Tibial artery (tissue), 4 donors: ENCODE measurements at regions not wholly inside any gene's neighbourhood (a gene's known extent, or its start where the extent isn't known, plus 50 kb on each side); places are given as distances from the start of the nearest gene placed in this dataset.

Source experiments
- DNase-seq, 2 donors: peaks; one replicate each; pipeline ENCODE4 v3.0.0-alpha.2; 2019
- H3K27ac ChIP-seq, 2 donors: fragments of 200-600 bp; sonication (generic) in 1 of 2; 1 replicate in 1 of 2; 2 replicates in 1 of 2; pipeline ENCODE4 v1.5.1; 2018 to 2019; ENCODE audit warnings: mild to moderate bottlenecking in 1 of 2
- H3K27me3 ChIP-seq, 2 donors: fragments of 200-600 bp; sonication (generic) in 1 of 2; one replicate each; pipeline versions ENCODE4 v1.5.1 to v1.6.0; 2016 to 2019
- H3K36me3 ChIP-seq, 3 donors: fragments of 200-600 bp; sonication (generic) in 2 of 3; one replicate each; pipeline ENCODE4 v1.5.1; 2016 to 2019; ENCODE audit warnings: mild to moderate bottlenecking in 2 of 3
- H3K4me1 ChIP-seq, 4 donors: fragments of 200-600 bp; sonication (generic) in 2 of 4; 1 replicate in 3 of 4; 2 replicates in 1 of 4; pipeline ENCODE4 v1.5.1; 2016 to 2019
- H3K4me3 ChIP-seq, 2 donors: fragments of 200-600 bp; sonication (generic) in 1 of 2; 1 replicate in 1 of 2; 2 replicates in 1 of 2; pipeline ENCODE4 v1.5.1; 2018 to 2019; ENCODE audit warnings: mild to moderate bottlenecking in 2 of 2
- H3K9me3 ChIP-seq, 3 donors: fragments of 200-600 bp; sonication (generic) in 1 of 3; one replicate each; pipeline ENCODE4 v1.5.1; 2016 to 2019
- CTCF ChIP-seq, 2 experiments: fragments of 200-600 bp in 1 of 2; fragments of 450-650 bp in 1 of 2; IDR thresholded peaks; one replicate each; pipeline ENCODE4 v1.5.1; 2017 to 2019; ENCODE audit warnings: antibody characterized with exemption in 2 of 2, mild to moderate bottlenecking in 1 of 2, moderate library complexity in 1 of 2
- intact Hi-C: fragments of 100-400 bp; cut with DNase I; formaldehyde crosslinking; loops from one replicate; pipeline ENCODE4 v1.15.0; 2023; ENCODE audit warnings: low total_unique reads

GRCh38 chr1:36555041-36555440 is 72.3 kb upstream of the CSF3R start:
- DNase-seq = peak in 1 of 2 donors; percentile 21
- no peak for TF ChIP-seq CTCF (IDR thresholded peaks at IDR 0.05)
- Histone ChIP-seq H3K4me1 (no peaks in the 10 kb centered on the region), H3K27ac (no peak overlapping the region), H3K36me3 (no peaks in the 10 kb centered on the region), H3K4me3 (no peak overlapping the region), H3K27me3 (peaks cover 0 to 59% of the 10 kb centered on the region in 2 donors), H3K9me3 (no peaks in the 10 kb centered on the region)
- intact Hi-C loops = no loop called here

GRCh38 chr1:36554323-36554628 is 71.6 kb upstream of the CSF3R start:
- TF ChIP-seq CTCF (IDR thresholded peaks at IDR 0.05) = no peak
- no peaks in the 10 kb centered on the region for H3K4me1 ChIP-seq
- H3K27ac ChIP-seq = no peak overlapping the region
- DNase-seq = peak; percentile 9 to 24
- H3K4me3 ChIP-seq = no peak overlapping the region
- peaks cover 0 to 59% of the 10 kb centered on the region in 2 donors for H3K27me3 ChIP-seq
- H3K9me3 ChIP-seq = no peaks in the 10 kb centered on the region
- H3K36me3 ChIP-seq = no peaks in the 10 kb centered on the region
- intact Hi-C loops = no loop called here

GRCh38 chr1:36553591-36554322 is 71.0 kb upstream of the CSF3R start:
- Histone ChIP-seq H3K4me3 (no peak overlapping the region), H3K4me1 (no peaks in the 10 kb centered on the region), H3K36me3 (no peaks in the 10 kb centered on the region), H3K27ac (no peak overlapping the region), H3K9me3 (no peaks in the 10 kb centered on the region), H3K27me3 (peaks cover 0 to 54% of the 10 kb centered on the region in 2 donors)
- intact Hi-C loops = no loop called here
- DNase-seq = peak; percentile 22 to 63
- peak; percentile 27 to 38 for TF ChIP-seq CTCF (IDR thresholded peaks at IDR 0.05)

- H3K4me3 ChIP-seq = no peak overlapping the region
- intact Hi-C loops = no loop called here
- no peaks in the 10 kb centered on the region for H3K4me1 ChIP-seq
- H3K27ac ChIP-seq = no peak overlapping the region
- no peaks in the 10 kb centered on the region for H3K9me3 ChIP-seq
- DNase-seq = peak in 1 of 2 donors; percentile 28
- no peaks in the 10 kb centered on the region for H3K36me3 ChIP-seq
- peaks cover 0 to 24% of the 10 kb centered on the region in 2 donors for H3K27me3 ChIP-seq
- no peak for TF ChIP-seq CTCF (IDR thresholded peaks at IDR 0.05)
These were observed 60.3 kb upstream of the CSF3R start for GRCh38 chr1:36542962-36543515.

GRCh38 chr1:36542024-36542961 is 59.6 kb upstream of the CSF3R start:
- intact Hi-C loops = no loop called here
- H3K4me1 ChIP-seq = no peaks in the 10 kb centered on the region
- H3K27ac ChIP-seq = no peak overlapping the region
- no peak for TF ChIP-seq CTCF (IDR thresholded peaks at IDR 0.05)
- peaks cover 0 to 32% of the 10 kb centered on the region in 2 donors for H3K27me3 ChIP-seq
- no peaks in the 10 kb centered on the region for H3K9me3 ChIP-seq
- DNase-seq = peak in 1 of 2 donors; percentile 38
- no peaks in the 10 kb centered on the region for H3K36me3 ChIP-seq
- no peak overlapping the region for H3K4me3 ChIP-seq
